Kidney glomerular epithelial cell (primary cell): ENCODE measurements at regions not wholly inside any gene's neighbourhood (a gene's known extent, or its start where the extent isn't known, plus 50 kb on each side); places are given as distances from the start of the nearest gene placed in this dataset.
"Not testable (repeated sequence)": the region's sequence is repeated elsewhere in the genome, so short reads cannot be mapped to it uniquely, and the experiment has no call there.

Experiments
- DNase-seq: peaks from one replicate; lab custom pipeline; 2025; lab: John Stamatoyannopoulos, UW

- DNase-seq, result no peak
Measured at GRCh38 chr7:42567051-42567450, 330.0 kb upstream of the GLI3 start.

- no peak for DNase-seq
Measured at GRCh38 chr7:42561797-42562196, 324.8 kb upstream of the GLI3 start.

GRCh38 chr7:42560866-42561265, 323.9 kb upstream of the GLI3 start:
- DNase-seq, result no peak

- not testable (repeated sequence) for DNase-seq
Measured at GRCh38 chr7:42554932-42555331, 317.9 kb upstream of the GLI3 start.

- no peak for DNase-seq
Measured at GRCh38 chr7:42552227-42552626, 315.2 kb upstream of the GLI3 start.

GRCh38 chr7:42550706-42551470, 313.9 kb upstream of the GLI3 start:
- no peak for DNase-seq

- no peak for DNase-seq
Measured at GRCh38 chr7:42549866-42550485, 313.0 kb upstream of the GLI3 start.

- no peak for DNase-seq
Measured at GRCh38 chr7:42548816-42549611, 312.0 kb upstream of the GLI3 start.

- DNase-seq, result no peak
Measured at GRCh38 chr7:42545049-42545724, 308.2 kb upstream of the GLI3 start.

- no peak for DNase-seq
Measured at GRCh38 chr7:42543953-42544352, 306.9 kb upstream of the GLI3 start.

GRCh38 chr7:42542446-42542845, 305.4 kb upstream of the GLI3 start:
- not testable (repeated sequence) for DNase-seq

- no peak for DNase-seq
Measured at GRCh38 chr7:42534441-42534840, 297.4 kb upstream of the GLI3 start.

GRCh38 chr7:42527004-42527403, 290.0 kb upstream of the GLI3 start:
- DNase-seq, result no peak

- no peak for DNase-seq
Measured at GRCh38 chr7:42522227-42522991, 285.4 kb upstream of the GLI3 start.

GRCh38 chr7:42511027-42511426, 274.0 kb upstream of the GLI3 start:
- DNase-seq, result no peak

GRCh38 chr7:42506097-42506496, 269.1 kb upstream of the GLI3 start:
- no peak for DNase-seq

GRCh38 chr7:42502022-42502421, 265.0 kb upstream of the GLI3 start:
- DNase-seq, result peak; percentile 63

- DNase-seq, result peak; percentile 40
Measured at GRCh38 chr7:42495256-42495655, 258.2 kb upstream of the GLI3 start.

- DNase-seq, result no peak
Measured at GRCh38 chr7:42494736-42495135, 257.7 kb upstream of the GLI3 start.

- no peak for DNase-seq
Measured at GRCh38 chr7:42494199-42494710, 257.2 kb upstream of the GLI3 start.

- DNase-seq, result peak; percentile 79
Measured at GRCh38 chr7:42493436-42494198, 256.6 kb upstream of the GLI3 start.
